HCT116 (cell line): ENCODE measurements at regions not wholly inside any gene's neighbourhood (a gene's known extent, or its start where the extent isn't known, plus 50 kb on each side); places are given as distances from the start of the nearest gene placed in this dataset.
"Not testable (repeated sequence)": the region's sequence is repeated elsewhere in the genome, so short reads cannot be mapped to it uniquely, and the experiment has no call there.

Source experiments
- ATF3 ChIP-seq: IDR thresholded peaks from 2 replicates; pipeline ENCODE4 v1.6.1; 2012
- CEBPB ChIP-seq: IDR thresholded peaks from 2 replicates; pipeline ENCODE4 v1.6.1; 2012; ENCODE audit warnings: low read depth
- EGR1 ChIP-seq: IDR thresholded peaks from 2 replicates; pipeline ENCODE4 v1.6.1; 2012; ENCODE audit warnings: low read depth
- POLR2AphosphoS5 ChIP-seq: IDR thresholded peaks from 2 replicates; pipeline ENCODE4 v1.6.1; 2011; ENCODE audit warnings: mild to moderate bottlenecking, low read depth, low read length, moderate library complexity
- SP1 ChIP-seq: IDR thresholded peaks from 2 replicates; pipeline ENCODE4 v1.6.1; 2012; ENCODE audit warnings: low read depth
- TF ChIP-seq, protein P1 (sequence below), 3 experiments: fragments of 200-600 bp in 1 of 3; sonication (generic) in 1 of 3; IDR thresholded peaks in 2 of 3; conservative IDR thresholded peaks in 1 of 3; 2 replicates each; pipeline ENCODE4 v1.5.1; 2012 to 2017; ENCODE audit warnings: low read depth in 2 of 3, low read length in 2 of 3, antibody characterized with exemption in 1 of 3, borderline replicate concordance in 1 of 3, control low read depth in 1 of 3, mild to moderate bottlenecking in 1 of 3, mixed read lengths in 1 of 3, mixed run types in 1 of 3, moderate library complexity in 1 of 3; ENCODE audit not compliant: insufficient read depth in 1 of 3
- TF ChIP-seq, protein P2 (sequence below): IDR thresholded peaks from 2 replicates; pipeline ENCODE4 v1.6.1; 2012

- TF ChIP-seq, protein P1, sequence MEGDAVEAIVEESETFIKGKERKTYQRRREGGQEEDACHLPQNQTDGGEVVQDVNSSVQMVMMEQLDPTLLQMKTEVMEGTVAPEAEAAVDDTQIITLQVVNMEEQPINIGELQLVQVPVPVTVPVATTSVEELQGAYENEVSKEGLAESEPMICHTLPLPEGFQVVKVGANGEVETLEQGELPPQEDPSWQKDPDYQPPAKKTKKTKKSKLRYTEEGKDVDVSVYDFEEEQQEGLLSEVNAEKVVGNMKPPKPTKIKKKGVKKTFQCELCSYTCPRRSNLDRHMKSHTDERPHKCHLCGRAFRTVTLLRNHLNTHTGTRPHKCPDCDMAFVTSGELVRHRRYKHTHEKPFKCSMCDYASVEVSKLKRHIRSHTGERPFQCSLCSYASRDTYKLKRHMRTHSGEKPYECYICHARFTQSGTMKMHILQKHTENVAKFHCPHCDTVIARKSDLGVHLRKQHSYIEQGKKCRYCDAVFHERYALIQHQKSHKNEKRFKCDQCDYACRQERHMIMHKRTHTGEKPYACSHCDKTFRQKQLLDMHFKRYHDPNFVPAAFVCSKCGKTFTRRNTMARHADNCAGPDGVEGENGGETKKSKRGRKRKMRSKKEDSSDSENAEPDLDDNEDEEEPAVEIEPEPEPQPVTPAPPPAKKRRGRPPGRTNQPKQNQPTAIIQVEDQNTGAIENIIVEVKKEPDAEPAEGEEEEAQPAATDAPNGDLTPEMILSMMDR (IDR thresholded peaks at IDR 0.05 in 2 of 3, conservative IDR thresholded peaks at IDR 0.05 in 1 of 3; ENCODE audit: borderline replicate concordance in 1 of 3, insufficient read depth in 1 of 3, low read depth in 2 of 3, low read length in 2 of 3), result not testable (repeated sequence)
- TF ChIP-seq POLR2AphosphoS5, EGR1, CEBPB, ATF3, SP1: not testable (repeated sequence)
- TF ChIP-seq, protein P2, sequence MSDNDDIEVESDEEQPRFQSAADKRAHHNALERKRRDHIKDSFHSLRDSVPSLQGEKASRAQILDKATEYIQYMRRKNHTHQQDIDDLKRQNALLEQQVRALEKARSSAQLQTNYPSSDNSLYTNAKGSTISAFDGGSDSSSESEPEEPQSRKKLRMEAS, result not testable (repeated sequence)
These were observed 208.8 kb downstream of the BMP15 start for GRCh38 chrX:51119058-51119926.
